Common myeloid progenitor, CD34-positive (primary cell): ENCODE measurements at regions not wholly inside any gene's neighbourhood (a gene's known extent, or its start where the extent isn't known, plus 50 kb on each side); places are given as distances from the start of the nearest gene placed in this dataset.

Experiments
- CTCF ChIA-PET: fragments of 350-600 bp; sonication (Branson Sonifier 250); formaldehyde crosslinking; loops from one replicate; lab custom pipeline; 2021; ENCODE audit warnings: antibody characterized with exemption; lab: Charles Lee
- POLR2A ChIA-PET: fragments of 350-600 bp; sonication (Branson Sonifier 250); formaldehyde crosslinking; loops from one replicate; lab custom pipeline; 2021; ENCODE audit warnings: antibody characterized with exemption; lab: Charles Lee
- DNase-seq, 3 donors: peaks; one replicate each; pipeline versions ENCODE4 v3.0.0 to v3.0.0-alpha.2; 2013
- H3K27ac ChIP-seq, 2 experiments: 1 replicate in 1 of 2; 2 replicates in 1 of 2; pipeline ENCODE4 v1.7.0; 2013; ENCODE audit warnings: inconsistent platforms in 2 of 2, low read length in 2 of 2, mild to moderate bottlenecking in 2 of 2, low read depth in 1 of 2, moderate library complexity in 1 of 2; ENCODE audit not compliant: severe bottlenecking in 2 of 2, insufficient read depth in 1 of 2, poor library complexity in 1 of 2
- H3K27me3 ChIP-seq, 5 experiments: replicated peaks in 2 of 5; 1 replicate in 3 of 5; 2 replicates in 2 of 5; pipeline versions ENCODE4 v1.6.1 to v1.7.0; 2013; ENCODE audit warnings: low read length in 4 of 5, mild to moderate bottlenecking in 2 of 5, moderate library complexity in 2 of 5, inconsistent platforms in 1 of 5; ENCODE audit not compliant: insufficient read depth in 5 of 5, control insufficient read depth in 4 of 5
- H3K36me3 ChIP-seq, 4 experiments: 1 replicate in 2 of 4; 2 replicates in 2 of 4; pipeline versions ENCODE4 v1.6.1 to v1.7.0; 2013; ENCODE audit warnings: low read length in 3 of 4, control low read depth in 1 of 4, mild to moderate bottlenecking in 1 of 4; ENCODE audit not compliant: control insufficient read depth in 4 of 4, insufficient read depth in 4 of 4
- H3K4me1 ChIP-seq, 4 experiments: 1 replicate in 3 of 4; 2 replicates in 1 of 4; pipeline versions ENCODE4 v1.6.1 to v1.7.1; 2013; ENCODE audit warnings: low read length in 3 of 4, mild to moderate bottlenecking in 3 of 4, control low read depth in 1 of 4, inconsistent platforms in 1 of 4, moderate library complexity in 1 of 4; ENCODE audit not compliant: control insufficient read depth in 4 of 4, insufficient read depth in 4 of 4; ENCODE audit errors: control extremely low read depth in 1 of 4
- H3K4me3 ChIP-seq, 7 experiments: 1 replicate in 4 of 7; 2 replicates in 3 of 7; pipeline versions ENCODE4 v1.5.1 to v1.7.0; 2013; ENCODE audit warnings: mild to moderate bottlenecking in 7 of 7, low read length in 6 of 7, moderate library complexity in 6 of 7, inconsistent platforms in 2 of 7, low read depth in 2 of 7, control low read depth in 1 of 7; ENCODE audit not compliant: insufficient read depth in 4 of 7, control insufficient read depth in 1 of 7; ENCODE audit errors: extremely low read depth in 1 of 7
- H3K9me3 ChIP-seq, 5 experiments: 1 replicate in 4 of 5; 2 replicates in 1 of 5; pipeline versions ENCODE4 v1.6.1 to v1.7.1; 2013; ENCODE audit warnings: low read length in 4 of 5, mild to moderate bottlenecking in 2 of 5, inconsistent platforms in 1 of 5, low read depth in 1 of 5, moderate library complexity in 1 of 5; ENCODE audit not compliant: control insufficient read depth in 4 of 5, insufficient read depth in 2 of 5; ENCODE audit errors: control extremely low read depth in 1 of 5
- WGBS: methylation state at CpG from one replicate; pipeline ENCODE4 v1.1.5; 2013; ENCODE audit not compliant: insufficient coverage; 5-methylcytosine and 5-hydroxymethylcytosine counted together

DNA sequence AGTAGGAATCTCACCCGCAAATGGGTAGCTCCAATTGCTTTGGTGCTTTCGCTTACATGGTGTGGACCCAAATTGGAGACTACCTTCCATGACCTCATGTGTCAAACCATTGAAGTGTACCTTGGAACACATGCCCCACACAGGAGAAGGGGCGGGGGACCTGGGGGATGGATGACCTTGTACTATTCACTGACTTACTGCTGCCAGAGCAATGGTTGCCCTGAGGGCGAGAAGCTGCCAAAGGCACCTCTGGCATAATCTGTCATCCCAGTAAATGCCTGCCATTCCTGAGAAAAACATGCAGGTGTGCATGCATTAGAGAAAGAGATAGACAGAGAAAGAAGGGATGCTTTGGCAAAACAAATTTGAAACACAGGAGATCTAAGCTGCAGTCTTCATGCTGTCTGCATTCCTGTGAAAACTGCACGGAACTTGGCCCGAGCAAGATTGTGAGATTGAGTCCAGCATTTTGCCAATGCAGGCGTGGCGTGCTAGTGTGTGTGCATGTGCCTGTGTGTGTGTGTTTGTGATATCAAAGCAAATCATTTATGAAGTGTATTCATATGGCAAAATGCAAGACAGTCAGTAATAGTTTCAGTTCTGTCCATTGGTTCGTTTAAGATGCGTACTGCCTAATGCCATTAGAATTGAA, 219.5 kb upstream of the MDFIC2 start:
- H3K4me1 ChIP-seq = no peaks in the 10 kb centered on the region
- no peaks in the 10 kb centered on the region for H3K36me3 ChIP-seq
- H3K27ac ChIP-seq = no peak overlapping the region
- 98% methylated on average over 4 of the region's 10 CpGs for WGBS
- no peaks in the 10 kb centered on the region for H3K27me3 ChIP-seq
- H3K4me3 ChIP-seq = no peak overlapping the region
- no peak for DNase-seq
- CTCF ChIA-PET = interaction anchor here (1.0 to 2.9 kb wide), 4 partner anchors 8 to 18 kb away, joined by 3 to 8 read pairs (median 3); no protein-coding TSS in a partner anchor
- POLR2A ChIA-PET = no interaction called here
- no peaks in the 10 kb centered on the region for H3K9me3 ChIP-seq

DNA sequence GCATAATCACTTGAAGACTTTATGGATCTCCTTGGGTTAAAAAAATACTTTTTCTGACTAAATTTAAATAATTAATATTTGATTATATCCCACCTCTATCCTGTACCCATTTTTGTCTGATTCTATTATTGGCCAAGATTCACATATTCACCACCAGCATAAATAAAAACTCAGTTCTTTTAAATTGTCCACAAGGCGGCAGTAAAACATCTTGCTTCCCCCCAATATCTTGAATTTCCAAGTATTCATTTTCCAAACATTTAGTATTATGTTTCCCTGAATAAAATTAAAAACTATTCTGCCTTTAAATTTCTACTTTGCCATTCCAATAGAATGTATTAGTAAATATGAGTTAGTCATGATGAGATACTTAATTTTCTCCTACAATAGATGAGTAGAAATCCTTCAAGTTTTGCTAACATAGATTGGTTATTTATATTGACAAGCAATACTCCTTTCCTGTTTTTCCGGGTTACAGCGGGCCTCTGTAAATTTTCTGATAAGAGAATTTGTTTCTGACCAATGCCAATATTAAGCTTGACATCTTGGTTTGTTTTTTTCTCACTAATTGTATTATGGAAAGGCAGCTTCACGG, 218.7 kb upstream of the MDFIC2 start:
- H3K27ac ChIP-seq = no peak overlapping the region
- 100% methylated on average over 1 of the region's 4 CpGs for WGBS
- peak; percentile 22 to 45 (median 43) for DNase-seq

DNA sequence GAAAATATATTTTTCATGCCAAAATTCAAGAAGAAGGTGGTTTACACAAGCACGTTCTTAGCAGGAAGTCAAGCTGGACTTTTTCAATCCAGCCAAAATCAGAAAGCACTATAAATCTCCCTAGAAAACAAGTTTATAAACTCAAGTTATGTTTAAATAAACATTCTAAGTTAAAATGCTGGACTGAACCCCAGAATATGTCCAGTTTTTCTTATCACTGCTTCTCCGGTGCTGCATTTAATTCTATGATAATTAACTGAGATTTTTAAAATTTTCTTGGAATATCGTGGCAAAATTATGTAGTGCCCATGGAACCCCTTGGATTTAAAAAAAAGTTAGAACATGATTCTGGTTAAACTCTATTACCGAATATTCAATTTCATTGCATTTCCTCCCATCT, 218.2 kb upstream of the MDFIC2 start:
- no peak overlapping the region for H3K4me3 ChIP-seq
- no peaks in the 10 kb centered on the region for H3K4me1 ChIP-seq
- H3K27me3 ChIP-seq = no peaks in the 10 kb centered on the region
- no peaks in the 10 kb centered on the region for H3K36me3 ChIP-seq
- no peaks in the 10 kb centered on the region for H3K9me3 ChIP-seq
- no peak overlapping the region for H3K27ac ChIP-seq
- CTCF ChIA-PET = no interaction called here
- no CpG with 5 or more reads among the region's 4 CpGs for WGBS
- no peak for DNase-seq
- POLR2A ChIA-PET = interaction anchor here (0.5 kb wide), 1 partner anchor 418 kb away, joined by 3 read pairs; no protein-coding TSS in a partner anchor

More for the DNA sequence above, 218.7 kb upstream of the MDFIC2 start:
- H3K36me3 ChIP-seq = no peaks in the 10 kb centered on the region
- ChIA-PET POLR2A (interaction anchor here (0.5 kb wide), 1 partner anchor 418 kb away, joined by 3 read pairs; no protein-coding TSS in a partner anchor), CTCF (interaction anchor here (0.6 to 1.1 kb wide), 3 partner anchors 9 to 11 kb away, joined by 3 read pairs; no protein-coding TSS in a partner anchor)
- no peak overlapping the region for H3K4me3 ChIP-seq
- H3K27me3 ChIP-seq = no peaks in the 10 kb centered on the region
- H3K9me3 ChIP-seq = no peaks in the 10 kb centered on the region
- no peaks in the 10 kb centered on the region for H3K4me1 ChIP-seq

GRCh38 chr3:70527026-70527425, 214.6 kb upstream of the MDFIC2 start:
- ChIA-PET CTCF (no interaction called here), POLR2A (no interaction called here)
- Histone ChIP-seq H3K27me3 (no peaks in the 10 kb centered on the region), H3K4me3 (no peak overlapping the region), H3K27ac (no peak overlapping the region), H3K4me1 (no peaks in the 10 kb centered on the region), H3K36me3 (no peaks in the 10 kb centered on the region), H3K9me3 (no peaks in the 10 kb centered on the region)
- WGBS = 97% methylated on average over 6 of the region's 8 CpGs
- DNase-seq = no peak

GRCh38 chr3:70519913-70520659, 207.6 kb upstream of the MDFIC2 start:
- ChIA-PET CTCF (interaction anchor here (0.6 kb wide), 1 partner anchor 11 kb away, joined by 3 read pairs; no protein-coding TSS in a partner anchor), POLR2A (no interaction called here)
- 100% methylated on average over 1 of the region's 3 CpGs for WGBS
- Histone ChIP-seq H3K36me3 (no peaks in the 10 kb centered on the region), H3K4me1 (no peaks in the 10 kb centered on the region), H3K9me3 (no peaks in the 10 kb centered on the region), H3K27ac (no peak overlapping the region), H3K4me3 (no peak overlapping the region), H3K27me3 (no peaks in the 10 kb centered on the region)
- DNase-seq = no peak

DNA sequence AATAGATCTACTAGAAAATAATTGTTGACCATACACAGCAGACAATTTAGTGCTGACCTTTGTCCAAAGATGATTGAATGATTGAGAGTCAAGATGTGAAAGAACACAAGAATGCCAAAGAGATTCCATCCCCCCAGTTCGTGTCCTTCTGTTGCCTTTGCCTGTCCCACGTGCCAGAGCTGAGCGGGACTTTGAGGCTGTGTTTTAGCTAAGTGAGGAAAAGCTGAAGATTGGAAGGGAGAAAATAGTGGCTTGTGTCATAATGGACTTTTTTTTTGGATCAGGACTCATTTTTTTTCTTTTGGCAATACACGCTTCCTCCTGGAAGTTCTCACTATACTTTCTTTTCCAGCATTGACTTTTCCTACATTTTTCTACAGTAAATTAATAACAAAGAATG, 206.6 kb upstream of the MDFIC2 start:
- Histone ChIP-seq H3K27me3 (no peaks in the 10 kb centered on the region), H3K4me3 (no peak overlapping the region), H3K36me3 (no peaks in the 10 kb centered on the region), H3K9me3 (no peaks in the 10 kb centered on the region), H3K27ac (no peak overlapping the region), H3K4me1 (no peaks in the 10 kb centered on the region)
- WGBS = 100% methylated on average over 3 of the region's 4 CpGs
- DNase-seq = no peak
- CTCF ChIA-PET = no interaction called here
- POLR2A ChIA-PET = no interaction called here

DNA sequence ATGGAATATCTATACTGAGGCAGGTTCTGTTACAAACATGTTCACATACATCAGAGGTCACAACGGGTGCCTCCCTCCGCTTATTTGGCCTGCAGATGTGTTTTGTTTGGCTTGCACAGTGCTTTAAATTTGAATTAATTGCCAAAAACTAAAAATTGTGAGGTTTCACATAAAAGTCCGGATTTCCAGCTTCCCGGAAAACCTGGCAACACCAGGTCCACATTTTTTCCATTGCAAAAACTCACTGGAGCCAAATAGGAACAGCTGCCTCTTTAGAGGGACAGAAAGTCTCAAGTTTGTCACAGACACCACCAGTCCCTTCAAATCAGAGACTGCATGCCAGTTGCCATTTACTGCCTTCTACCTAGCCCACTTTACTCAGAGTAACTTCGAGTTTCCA, 205.9 kb upstream of the MDFIC2 start:
- H3K27me3 ChIP-seq = no peaks in the 10 kb centered on the region
- DNase-seq = no peak

More for the DNA sequence above, 205.9 kb upstream of the MDFIC2 start:
- Histone ChIP-seq H3K4me1 (no peaks in the 10 kb centered on the region), H3K36me3 (no peaks in the 10 kb centered on the region), H3K4me3 (no peak overlapping the region), H3K9me3 (no peaks in the 10 kb centered on the region), H3K27ac (no peak overlapping the region)
- ChIA-PET CTCF (no interaction called here), POLR2A (no interaction called here)
- WGBS = 89% methylated on average over 5 of the region's 5 CpGs
